ENCODE measurements at regions not wholly inside any gene's neighbourhood (a gene's known extent, or its start where the extent isn't known, plus 50 kb on each side); places are given as distances from the start of the nearest gene placed in this dataset.

DNA sequence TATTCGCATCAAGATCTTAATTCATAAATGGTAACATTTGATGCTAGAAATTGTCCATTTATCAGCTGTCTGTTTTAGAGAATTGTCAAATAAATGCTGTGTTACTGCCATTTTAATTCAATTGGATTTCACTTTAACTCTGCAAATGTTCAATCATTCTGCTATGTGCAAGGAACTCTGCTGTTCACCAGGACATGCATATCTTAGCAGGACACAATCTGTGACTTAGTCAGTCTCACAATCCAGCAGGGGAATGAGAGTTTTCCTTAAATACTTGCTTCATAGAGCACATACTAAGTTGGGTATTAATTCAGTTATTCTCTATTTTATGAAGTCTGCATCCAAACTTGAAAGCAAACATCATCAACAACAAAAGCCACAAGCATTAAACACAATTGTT, 488.7 kb upstream of the MEF2C start:
- intact Hi-C loops (cut with DNase I): no loop called here

DNA sequence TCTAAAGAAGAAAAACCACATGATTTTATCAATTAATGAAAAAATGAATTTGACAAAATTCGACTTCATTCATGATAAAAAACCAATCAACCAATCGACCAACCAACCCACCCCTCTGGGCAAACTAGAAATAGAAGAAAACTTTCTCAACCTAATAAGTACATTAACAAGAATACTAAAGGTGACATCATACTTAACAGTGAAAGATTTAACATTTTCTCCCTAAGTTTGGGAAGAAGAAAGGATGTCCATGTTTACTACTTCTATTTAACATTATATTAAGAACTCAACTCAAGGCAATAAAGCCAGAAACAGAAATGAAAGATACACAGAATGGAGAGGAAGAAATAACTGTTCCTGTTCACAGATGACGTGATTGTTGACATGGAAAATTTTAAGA, 476.1 kb upstream of the MEF2C start:
- no peaks in the 10 kb centered on the region for H3K36me3 ChIP-seq (ENCODE audit: control insufficient read depth in 2 of 3, insufficient read depth in 3 of 3, low read length in 3 of 3)
- H3K9me3 ChIP-seq (ENCODE audit: control insufficient read depth in 2 of 3, insufficient read depth in 1 of 3, low read length in 3 of 3): no peaks in the 10 kb centered on the region
- TF ChIP-seq, protein P1, sequence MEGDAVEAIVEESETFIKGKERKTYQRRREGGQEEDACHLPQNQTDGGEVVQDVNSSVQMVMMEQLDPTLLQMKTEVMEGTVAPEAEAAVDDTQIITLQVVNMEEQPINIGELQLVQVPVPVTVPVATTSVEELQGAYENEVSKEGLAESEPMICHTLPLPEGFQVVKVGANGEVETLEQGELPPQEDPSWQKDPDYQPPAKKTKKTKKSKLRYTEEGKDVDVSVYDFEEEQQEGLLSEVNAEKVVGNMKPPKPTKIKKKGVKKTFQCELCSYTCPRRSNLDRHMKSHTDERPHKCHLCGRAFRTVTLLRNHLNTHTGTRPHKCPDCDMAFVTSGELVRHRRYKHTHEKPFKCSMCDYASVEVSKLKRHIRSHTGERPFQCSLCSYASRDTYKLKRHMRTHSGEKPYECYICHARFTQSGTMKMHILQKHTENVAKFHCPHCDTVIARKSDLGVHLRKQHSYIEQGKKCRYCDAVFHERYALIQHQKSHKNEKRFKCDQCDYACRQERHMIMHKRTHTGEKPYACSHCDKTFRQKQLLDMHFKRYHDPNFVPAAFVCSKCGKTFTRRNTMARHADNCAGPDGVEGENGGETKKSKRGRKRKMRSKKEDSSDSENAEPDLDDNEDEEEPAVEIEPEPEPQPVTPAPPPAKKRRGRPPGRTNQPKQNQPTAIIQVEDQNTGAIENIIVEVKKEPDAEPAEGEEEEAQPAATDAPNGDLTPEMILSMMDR (IDR thresholded peaks at IDR 0.05; ENCODE audit: borderline replicate concordance, extremely low read depth, insufficient read depth): no peak
- intact Hi-C loops (cut with DNase I): no loop called here
- no peaks in the 10 kb centered on the region for H3K4me1 ChIP-seq (ENCODE audit: control insufficient read depth in 2 of 3, insufficient read depth in 2 of 3, low read depth in 1 of 3, low read length in 3 of 3)
- no peak for DNase-seq
- no peak overlapping the region for H3K9ac ChIP-seq (ENCODE audit: low read length in 3 of 3)
- FAIRE-seq: no peak
- no peaks in the 10 kb centered on the region for H3K27me3 ChIP-seq (ENCODE audit: control insufficient read depth, insufficient read depth, low read length)
- H3K27ac ChIP-seq (ENCODE audit: low read depth in 2 of 2, low read length in 2 of 2): no peak overlapping the region
- H3K4me3 ChIP-seq (ENCODE audit: low read length in 3 of 3): no peak overlapping the region

More for the DNA sequence above, 488.7 kb upstream of the MEF2C start:
- FAIRE-seq: no peak
- no peak overlapping the region for H3K4me3 ChIP-seq (ENCODE audit: low read length in 3 of 3)
- no peak overlapping the region for H3K9ac ChIP-seq (ENCODE audit: low read length in 3 of 3)
- H3K9me3 ChIP-seq (ENCODE audit: control insufficient read depth in 2 of 3, insufficient read depth in 1 of 3, low read length in 3 of 3): no peaks in the 10 kb centered on the region
- no peaks in the 10 kb centered on the region for H3K36me3 ChIP-seq (ENCODE audit: control insufficient read depth in 2 of 3, insufficient read depth in 3 of 3, low read length in 3 of 3)
- TF ChIP-seq, protein P1 (IDR thresholded peaks at IDR 0.05; ENCODE audit: borderline replicate concordance, extremely low read depth, insufficient read depth): no peak
- no peak overlapping the region for H3K27ac ChIP-seq (ENCODE audit: low read depth in 2 of 2, low read length in 2 of 2)
- no peaks in the 10 kb centered on the region for H3K4me1 ChIP-seq (ENCODE audit: control insufficient read depth in 2 of 3, insufficient read depth in 2 of 3, low read depth in 1 of 3, low read length in 3 of 3)
- DNase-seq: no peak
- no peaks in the 10 kb centered on the region for H3K27me3 ChIP-seq (ENCODE audit: control insufficient read depth, insufficient read depth, low read length)

DNA sequence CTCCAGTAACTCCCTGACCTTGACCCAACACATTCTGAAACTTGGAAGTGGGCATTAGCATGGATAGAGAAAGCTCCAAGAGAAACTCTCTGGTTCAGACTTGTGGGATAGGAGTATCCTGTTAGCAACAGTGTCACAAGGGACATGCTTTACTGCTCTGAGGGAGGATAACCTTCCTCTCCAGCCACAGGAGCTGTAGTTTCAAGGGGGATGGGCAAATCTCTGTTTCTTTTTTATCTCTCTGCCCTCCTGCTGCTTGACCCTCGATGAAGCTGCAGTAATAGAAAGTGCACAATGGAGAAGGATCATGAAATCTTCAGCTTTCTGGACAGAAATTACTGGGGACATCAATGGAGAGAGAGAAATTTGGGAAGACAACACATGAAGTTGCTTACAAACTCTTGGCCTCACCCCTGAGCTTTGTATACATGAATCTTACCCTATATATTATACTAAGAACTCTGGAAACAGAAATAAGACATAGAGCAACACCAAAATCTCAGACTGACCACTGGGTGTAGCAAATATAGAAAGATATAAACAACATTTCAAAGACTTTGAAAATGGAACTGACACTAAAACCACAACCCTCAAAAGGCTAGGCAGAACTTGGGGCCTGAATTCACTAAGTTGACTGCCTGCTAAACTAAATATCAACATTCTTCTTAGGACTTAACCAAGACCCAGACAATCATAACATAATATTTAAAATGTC, 471.0 kb upstream of the MEF2C start:
- H3K4me3 ChIP-seq (ENCODE audit: low read length in 3 of 3): no peak overlapping the region
- H3K9ac ChIP-seq (ENCODE audit: low read length in 3 of 3): no peak overlapping the region
- H3K9me3 ChIP-seq (ENCODE audit: control insufficient read depth in 2 of 3, insufficient read depth in 1 of 3, low read length in 3 of 3): no peaks in the 10 kb centered on the region
- no peaks in the 10 kb centered on the region for H3K27me3 ChIP-seq (ENCODE audit: control insufficient read depth, insufficient read depth, low read length)
- H3K4me1 ChIP-seq (ENCODE audit: control insufficient read depth in 2 of 3, insufficient read depth in 2 of 3, low read depth in 1 of 3, low read length in 3 of 3): no peaks in the 10 kb centered on the region
- FAIRE-seq: no peak
- intact Hi-C loops (cut with DNase I): no loop called here
- no peaks in the 10 kb centered on the region for H3K36me3 ChIP-seq (ENCODE audit: control insufficient read depth in 2 of 3, insufficient read depth in 3 of 3, low read length in 3 of 3)
- H3K27ac ChIP-seq (ENCODE audit: low read depth in 2 of 2, low read length in 2 of 2): no peak overlapping the region
- no peak for DNase-seq
- TF ChIP-seq, protein P1 (IDR thresholded peaks at IDR 0.05; ENCODE audit: borderline replicate concordance, extremely low read depth, insufficient read depth): no peak

DNA sequence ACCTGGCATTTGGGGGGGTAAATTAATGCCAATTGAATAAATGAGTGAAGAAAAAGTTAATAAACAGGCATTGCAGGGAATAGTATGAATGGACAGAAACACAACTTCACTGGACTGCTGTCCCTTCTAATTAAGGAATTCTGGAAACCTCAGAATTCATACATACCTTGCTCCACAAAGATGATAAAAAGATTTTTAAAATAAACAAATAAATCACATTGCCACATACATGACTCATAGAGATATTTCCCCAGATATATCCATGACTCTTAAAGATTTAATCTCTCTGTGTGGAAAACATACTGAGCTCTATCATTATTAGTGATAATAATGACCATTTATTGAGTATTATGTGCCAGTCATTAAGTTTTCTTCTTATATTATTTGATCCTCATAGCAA, 469.0 kb upstream of the MEF2C start:
- H3K27ac ChIP-seq (ENCODE audit: low read depth in 2 of 2, low read length in 2 of 2): no peak overlapping the region
- H3K9ac ChIP-seq (ENCODE audit: low read length in 3 of 3): no peak overlapping the region
- intact Hi-C loops (cut with DNase I): no loop called here
- H3K4me3 ChIP-seq (ENCODE audit: low read length in 3 of 3): no peak overlapping the region
- no peaks in the 10 kb centered on the region for H3K27me3 ChIP-seq (ENCODE audit: control insufficient read depth, insufficient read depth, low read length)
- H3K36me3 ChIP-seq (ENCODE audit: control insufficient read depth in 2 of 3, insufficient read depth in 3 of 3, low read length in 3 of 3): no peaks in the 10 kb centered on the region
- H3K4me1 ChIP-seq (ENCODE audit: control insufficient read depth in 2 of 3, insufficient read depth in 2 of 3, low read depth in 1 of 3, low read length in 3 of 3): no peaks in the 10 kb centered on the region
- DNase-seq: no peak
- no peaks in the 10 kb centered on the region for H3K9me3 ChIP-seq (ENCODE audit: control insufficient read depth in 2 of 3, insufficient read depth in 1 of 3, low read length in 3 of 3)
- TF ChIP-seq, protein P1 (IDR thresholded peaks at IDR 0.05; ENCODE audit: borderline replicate concordance, extremely low read depth, insufficient read depth): no peak
- no peak for FAIRE-seq
